Epithelial cell of prostate (primary cell): ENCODE measurements at regions not wholly inside any gene's neighbourhood (a gene's known extent, or its start where the extent isn't known, plus 50 kb on each side); places are given as distances from the start of the nearest gene placed in this dataset.

Experiments used
- DNase-seq: peaks from one replicate; pipeline ENCODE4 v3.0.0-alpha.2; 2011; ENCODE audit warnings: low read depth, low spot score
- H3K27ac ChIP-seq: fragments of 450-650 bp; 2 replicates; pipeline ENCODE4 v1.5.1; 2017; ENCODE audit warnings: mild to moderate bottlenecking

GRCh38 chr3:103906808-103907207 lies 1459.9 kb upstream of the ALCAM start:
- no peak overlapping the region for H3K27ac ChIP-seq
- DNase-seq: no peak

DNA sequence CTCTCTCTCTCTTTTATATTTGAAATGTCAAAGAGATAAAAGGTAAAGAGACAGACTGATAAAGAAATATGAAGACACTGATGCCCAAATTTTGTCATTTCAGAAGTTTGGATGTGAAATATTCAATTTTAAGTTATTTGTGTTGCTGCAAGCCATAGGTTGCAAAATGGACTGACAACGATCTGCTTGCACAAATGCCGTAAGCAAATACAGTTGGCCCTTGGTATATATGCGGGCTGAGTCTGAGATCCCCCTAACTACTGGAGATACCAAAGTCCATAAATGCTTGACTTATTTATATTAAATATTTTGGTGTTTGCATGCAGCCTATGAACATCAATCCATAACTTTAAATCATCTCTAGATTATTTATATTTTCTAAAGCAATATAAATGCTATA lies 1459.1 kb upstream of the ALCAM start:
- DNase-seq: no peak
- no peak overlapping the region for H3K27ac ChIP-seq

DNA sequence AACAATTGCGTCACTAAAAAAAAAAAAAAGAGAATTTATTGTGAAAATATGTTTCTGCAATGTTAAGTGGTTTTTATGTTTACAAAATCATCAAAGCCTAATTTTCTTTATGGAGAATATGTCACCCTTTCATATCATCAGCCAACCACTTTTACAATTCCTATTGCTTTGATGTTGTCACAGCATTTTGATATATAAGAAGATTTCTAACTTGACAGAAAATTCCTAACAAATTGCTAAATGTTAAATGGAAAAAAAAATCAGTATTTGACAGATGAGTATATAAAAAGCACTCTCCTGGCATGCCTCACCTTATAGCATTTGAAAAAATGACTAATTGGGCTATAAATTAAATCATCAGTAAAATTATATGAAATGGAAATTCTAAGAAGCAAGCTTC lies 1457.3 kb upstream of the ALCAM start:
- H3K27ac ChIP-seq: no peak overlapping the region
- DNase-seq: no peak

DNA sequence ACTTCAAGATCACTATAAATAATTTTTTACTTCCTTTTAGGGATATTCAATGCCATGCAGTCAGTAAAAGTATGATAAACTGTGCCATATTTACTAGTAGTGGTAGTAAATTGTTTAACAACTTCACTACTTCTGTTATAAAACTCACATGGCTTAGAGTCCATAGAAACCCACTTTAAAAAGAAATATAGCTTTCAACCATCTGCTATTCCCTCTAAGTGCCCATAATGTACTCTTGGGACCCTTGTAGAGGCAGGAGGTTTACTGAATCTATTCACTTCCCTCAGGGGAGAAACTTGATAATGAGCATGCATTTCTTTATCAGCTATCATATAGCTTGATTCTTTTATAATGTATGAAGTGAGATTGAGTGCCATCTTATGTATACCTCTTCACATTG lies 1448.4 kb upstream of the ALCAM start:
- H3K27ac ChIP-seq: no peak overlapping the region

DNA sequence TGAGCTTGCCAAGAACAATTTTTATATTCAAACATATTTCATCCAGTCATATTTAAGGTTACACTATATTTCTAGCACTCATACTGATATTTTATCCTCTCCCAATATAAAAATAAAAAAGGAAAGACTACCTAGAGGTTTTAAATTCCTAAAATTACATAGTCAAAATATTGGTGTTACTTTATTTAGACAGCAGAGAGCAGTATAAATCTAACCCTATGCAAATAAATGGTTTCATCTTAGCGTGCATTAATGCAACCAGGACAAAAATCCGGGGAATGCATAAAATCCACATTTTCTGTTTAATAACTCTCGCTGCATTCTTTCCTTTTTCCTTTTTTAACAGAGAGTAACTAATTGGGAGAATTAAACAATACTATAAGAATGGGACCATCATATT lies 1447.4 kb upstream of the ALCAM start:
- no peak overlapping the region for H3K27ac ChIP-seq
- DNase-seq: no peak

More for the DNA sequence above, 1448.4 kb upstream of the ALCAM start:
- no peak for DNase-seq

DNA sequence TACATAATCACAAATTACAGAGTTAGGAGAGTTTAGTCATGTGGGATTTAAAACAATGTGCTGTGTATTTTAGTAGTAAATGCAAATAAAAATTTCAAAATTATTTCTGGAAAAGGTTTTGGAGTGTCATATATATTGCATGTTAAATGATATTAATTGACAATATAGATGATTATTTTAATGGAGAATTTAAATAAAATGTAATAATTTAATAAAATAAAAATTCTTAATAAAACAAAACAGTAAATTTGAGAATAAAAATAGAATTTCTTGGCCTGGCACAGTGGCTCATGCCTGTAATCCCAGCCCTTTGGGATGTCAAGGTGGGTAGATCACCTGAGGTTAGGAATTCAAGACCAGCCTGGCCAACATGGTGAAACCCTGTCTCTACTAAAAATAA lies 1442.8 kb upstream of the ALCAM start:
- no peak overlapping the region for H3K27ac ChIP-seq
- DNase-seq: no peak

GRCh38 chr3:103924544-103924943 lies 1442.2 kb upstream of the ALCAM start:
- DNase-seq: no peak
- no peak overlapping the region for H3K27ac ChIP-seq

DNA sequence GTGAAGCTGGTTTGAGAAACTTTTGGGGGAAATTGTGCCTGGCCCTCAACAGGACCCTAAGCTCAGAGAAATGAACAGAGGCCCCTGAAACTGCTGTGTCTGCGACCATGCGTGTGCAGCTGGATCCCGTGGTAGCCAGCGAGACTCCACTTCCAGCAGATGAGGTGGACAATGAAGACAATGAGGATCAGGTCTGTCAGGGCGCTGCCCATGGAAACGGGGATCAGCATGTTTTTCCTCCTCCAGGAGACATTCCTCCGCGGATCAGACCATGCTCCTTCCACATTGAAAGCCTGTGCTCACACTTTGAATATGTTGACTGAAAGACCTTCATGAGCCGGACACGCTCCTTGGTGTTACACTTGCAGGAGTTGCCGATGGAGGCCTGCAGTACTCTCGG lies 1439.8 kb upstream of the ALCAM start:
- no peak overlapping the region for H3K27ac ChIP-seq
- no peak for DNase-seq

GRCh38 chr3:103927896-103928295 lies 1438.8 kb upstream of the ALCAM start:
- DNase-seq: no peak
- H3K27ac ChIP-seq: no peak overlapping the region

DNA sequence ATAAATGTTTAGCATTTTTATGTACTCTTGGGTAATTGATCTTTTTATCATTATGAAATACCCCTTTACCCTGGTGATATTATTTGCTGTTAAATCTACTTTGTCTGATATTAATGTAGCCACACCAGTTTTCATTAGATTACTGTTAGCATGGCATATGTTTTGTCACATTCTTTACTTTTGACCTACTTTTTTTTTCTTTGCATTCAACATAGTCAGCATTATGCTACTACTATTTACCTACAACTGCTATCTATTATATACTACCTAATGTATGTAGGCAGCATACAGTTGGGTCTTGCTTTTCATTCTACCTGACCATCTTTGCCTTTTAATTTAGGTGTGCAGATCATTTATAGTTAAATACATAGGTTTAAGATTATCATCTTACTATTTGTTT lies 1429.6 kb upstream of the ALCAM start:
- H3K27ac ChIP-seq: no peak overlapping the region
- DNase-seq: no peak

DNA sequence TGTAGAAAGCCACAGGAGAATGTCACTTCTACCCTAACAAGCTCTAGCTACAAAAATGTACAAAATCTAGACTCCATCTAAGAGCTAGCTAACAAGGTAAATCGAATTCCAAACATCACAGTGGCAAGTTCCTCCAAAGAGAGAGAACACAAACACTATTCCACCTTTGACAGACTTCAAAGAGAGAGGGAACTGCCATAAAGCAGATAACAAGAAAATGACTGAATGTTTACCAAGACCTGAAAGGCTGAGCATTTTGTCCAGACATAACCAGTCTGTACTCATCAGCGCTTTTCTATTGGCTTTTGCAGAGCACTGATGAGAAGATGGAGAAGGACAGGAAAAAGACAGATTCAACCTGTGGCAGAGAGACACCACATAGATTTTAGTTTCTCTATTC lies 1419.6 kb upstream of the ALCAM start:
- no peak overlapping the region for H3K27ac ChIP-seq
- no peak for DNase-seq

- no peak overlapping the region for H3K27ac ChIP-seq
- no peak for DNase-seq
These were observed 1417.0 kb upstream of the ALCAM start for GRCh38 chr3:103949693-103950092.

- no peak for DNase-seq
These were observed 1416.0 kb upstream of the ALCAM start for GRCh38 chr3:103950676-103951075.

GRCh38 chr3:103953796-103954195 lies 1412.9 kb upstream of the ALCAM start:
- DNase-seq: no peak

More at GRCh38 chr3:103950676-103951075, 1416.0 kb upstream of the ALCAM start:
- no peak overlapping the region for H3K27ac ChIP-seq

GRCh38 chr3:103960819-103961218 lies 1405.9 kb upstream of the ALCAM start:
- no peak for DNase-seq
- H3K27ac ChIP-seq: no peak overlapping the region

More at GRCh38 chr3:103953796-103954195, 1412.9 kb upstream of the ALCAM start:
- H3K27ac ChIP-seq: no peak overlapping the region

DNA sequence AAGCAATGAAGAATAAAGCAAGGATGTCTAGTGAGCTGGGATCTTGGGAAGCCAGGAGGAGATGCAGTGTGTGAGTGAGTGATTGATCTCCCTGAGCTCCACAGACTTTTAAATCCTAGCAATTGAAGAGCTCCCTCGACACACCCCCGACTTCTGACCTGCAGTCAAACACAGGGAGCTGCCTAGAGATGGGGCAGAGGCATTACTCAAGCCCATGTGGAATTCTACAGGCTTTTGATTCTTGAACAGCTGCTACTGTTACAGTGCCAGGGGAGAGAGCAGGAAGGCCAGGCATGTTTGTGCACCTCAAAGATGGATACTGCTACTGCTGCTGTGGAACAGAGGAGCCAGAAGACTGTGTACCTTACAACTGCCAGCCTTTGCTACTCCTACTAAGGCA lies 1403.1 kb upstream of the ALCAM start:
- no peak for DNase-seq
- H3K27ac ChIP-seq: no peak overlapping the region

GRCh38 chr3:103965764-103966163 lies 1400.9 kb upstream of the ALCAM start:
- no peak for DNase-seq
- no peak overlapping the region for H3K27ac ChIP-seq

DNA sequence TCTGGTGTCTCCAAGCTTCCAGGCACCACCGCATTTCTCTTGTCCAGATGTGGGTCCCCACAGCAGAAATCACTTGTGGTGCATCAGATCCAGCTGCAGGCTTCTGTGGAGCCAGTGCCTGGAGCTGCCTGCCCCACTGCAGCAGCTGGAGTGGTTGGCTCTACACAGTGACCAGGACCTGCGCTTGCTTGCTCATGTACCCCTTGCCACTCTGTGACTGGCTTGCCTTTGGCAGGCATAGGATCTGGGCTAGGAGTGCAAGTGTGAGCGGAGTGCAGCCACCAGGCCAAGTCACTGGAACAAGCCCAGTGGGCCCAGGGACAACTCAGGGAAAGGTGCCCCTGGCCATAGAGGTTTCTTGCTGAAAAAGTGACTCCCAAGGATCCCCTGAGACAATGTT lies 1400.0 kb upstream of the ALCAM start:
- DNase-seq: no peak
- H3K27ac ChIP-seq: no peak overlapping the region

DNA sequence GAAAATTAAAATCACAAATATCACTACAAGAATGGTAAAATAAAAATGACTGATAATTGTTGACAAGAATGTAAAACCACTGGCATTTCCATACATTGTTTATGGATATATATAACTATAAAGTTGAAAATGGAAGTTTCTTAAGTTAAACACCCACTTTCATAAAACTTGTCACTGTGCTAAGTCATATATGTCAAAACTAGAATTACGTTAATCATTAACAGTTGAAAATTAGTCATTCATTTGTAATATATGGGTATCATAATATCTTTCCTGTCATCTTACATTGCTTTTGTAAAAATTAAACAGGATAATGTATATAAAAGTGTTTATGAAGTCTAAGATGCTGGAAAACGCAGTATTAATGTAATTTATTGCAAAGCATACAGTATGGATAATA lies 1398.6 kb upstream of the ALCAM start:
- H3K27ac ChIP-seq: no peak overlapping the region
- no peak for DNase-seq

GRCh38 chr3:103968751-103969150 lies 1398.0 kb upstream of the ALCAM start:
- no peak for DNase-seq

GRCh38 chr3:103976931-103977339 lies 1389.8 kb upstream of the ALCAM start:
- no peak overlapping the region for H3K27ac ChIP-seq
- DNase-seq: no peak

More at GRCh38 chr3:103968751-103969150, 1398.0 kb upstream of the ALCAM start:
- H3K27ac ChIP-seq: no peak overlapping the region

- no peak overlapping the region for H3K27ac ChIP-seq
- DNase-seq: no peak
These were observed 1389.3 kb upstream of the ALCAM start for GRCh38 chr3:103977417-103977816.
